HFF-Myc (cell line): ENCODE measurements at regions not wholly inside any gene's neighbourhood (a gene's known extent, or its start where the extent isn't known, plus 50 kb on each side); places are given as distances from the start of the nearest gene placed in this dataset.

Source experiments
- DNase-seq: peaks from one replicate; pipeline ENCODE4 v3.0.0-alpha.2; 2011; ENCODE audit warnings: low read depth; ENCODE audit errors: extremely low read depth
- H3K4me3 ChIP-seq: replicated peaks from 2 replicates; pipeline ENCODE4 v1.5.1; 2011; ENCODE audit warnings: low read depth, mild to moderate bottlenecking, control low read depth, low read length
- TF ChIP-seq, protein P1 (sequence below): IDR thresholded peaks from 2 replicates; pipeline ENCODE4 v1.5.1; 2012; ENCODE audit warnings: mild to moderate bottlenecking, low read depth, low read length, control low read depth; ENCODE audit errors: missing control alignments

DNA sequence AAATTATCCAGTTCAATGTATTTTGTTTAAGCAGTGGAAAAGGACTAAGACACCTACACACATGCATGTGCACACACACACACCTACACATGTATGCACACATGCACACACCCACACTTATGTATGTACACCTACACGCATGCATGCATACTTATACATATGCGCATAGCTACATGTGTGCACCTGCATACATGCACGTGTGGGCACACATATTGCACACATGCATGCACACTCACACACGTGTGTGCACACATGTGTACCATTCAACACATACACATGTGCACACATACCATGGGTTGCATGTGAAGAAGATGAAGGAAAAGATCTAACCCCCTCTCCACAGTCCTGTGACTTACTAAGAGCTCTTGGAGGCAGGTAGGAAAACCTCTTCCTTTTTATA, 122.0 kb upstream of the MAFB start:
- no peak for DNase-seq
- TF ChIP-seq, protein P1, sequence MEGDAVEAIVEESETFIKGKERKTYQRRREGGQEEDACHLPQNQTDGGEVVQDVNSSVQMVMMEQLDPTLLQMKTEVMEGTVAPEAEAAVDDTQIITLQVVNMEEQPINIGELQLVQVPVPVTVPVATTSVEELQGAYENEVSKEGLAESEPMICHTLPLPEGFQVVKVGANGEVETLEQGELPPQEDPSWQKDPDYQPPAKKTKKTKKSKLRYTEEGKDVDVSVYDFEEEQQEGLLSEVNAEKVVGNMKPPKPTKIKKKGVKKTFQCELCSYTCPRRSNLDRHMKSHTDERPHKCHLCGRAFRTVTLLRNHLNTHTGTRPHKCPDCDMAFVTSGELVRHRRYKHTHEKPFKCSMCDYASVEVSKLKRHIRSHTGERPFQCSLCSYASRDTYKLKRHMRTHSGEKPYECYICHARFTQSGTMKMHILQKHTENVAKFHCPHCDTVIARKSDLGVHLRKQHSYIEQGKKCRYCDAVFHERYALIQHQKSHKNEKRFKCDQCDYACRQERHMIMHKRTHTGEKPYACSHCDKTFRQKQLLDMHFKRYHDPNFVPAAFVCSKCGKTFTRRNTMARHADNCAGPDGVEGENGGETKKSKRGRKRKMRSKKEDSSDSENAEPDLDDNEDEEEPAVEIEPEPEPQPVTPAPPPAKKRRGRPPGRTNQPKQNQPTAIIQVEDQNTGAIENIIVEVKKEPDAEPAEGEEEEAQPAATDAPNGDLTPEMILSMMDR, result no peak
- H3K4me3 ChIP-seq, result no peak overlapping the region

DNA sequence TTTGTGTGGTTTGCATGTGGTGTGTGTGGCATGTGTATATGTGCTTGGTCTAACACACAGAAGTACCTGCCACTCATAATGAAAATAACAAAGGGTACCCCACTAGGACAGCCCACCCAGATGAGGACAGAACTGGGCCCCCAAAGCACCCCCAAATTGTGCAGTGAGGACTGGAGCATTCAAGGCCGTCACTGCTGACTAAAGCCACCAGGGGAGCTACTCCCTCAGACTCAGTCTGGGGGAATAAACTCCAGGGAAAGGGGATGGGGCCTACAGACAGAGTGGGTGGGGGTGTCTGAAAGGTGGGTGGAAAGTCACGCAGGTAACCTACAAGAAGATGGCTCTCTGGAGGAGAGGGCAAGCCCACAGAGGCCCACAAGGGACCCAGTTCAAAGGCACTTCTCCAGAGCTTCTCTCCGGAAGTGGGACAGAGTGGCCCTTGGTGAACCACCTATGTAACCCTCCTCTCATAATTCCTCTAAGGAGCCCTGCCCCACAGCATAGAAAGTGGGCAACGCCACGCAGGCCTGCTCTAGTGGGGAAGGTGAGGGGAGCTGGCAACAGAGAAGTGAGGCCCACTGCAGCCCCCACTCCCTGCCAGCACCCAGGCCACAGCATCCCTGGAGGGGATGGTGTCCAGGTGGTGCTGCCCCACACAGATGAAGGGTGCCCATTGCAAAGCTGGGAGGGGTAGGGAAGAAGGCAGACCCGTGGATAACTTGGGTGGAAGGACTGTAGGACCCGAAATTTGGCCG, 122.8 kb upstream of the MAFB start:
- no peak for DNase-seq
- TF ChIP-seq, protein P1, result peak; percentile 25
- no peak overlapping the region for H3K4me3 ChIP-seq

DNA sequence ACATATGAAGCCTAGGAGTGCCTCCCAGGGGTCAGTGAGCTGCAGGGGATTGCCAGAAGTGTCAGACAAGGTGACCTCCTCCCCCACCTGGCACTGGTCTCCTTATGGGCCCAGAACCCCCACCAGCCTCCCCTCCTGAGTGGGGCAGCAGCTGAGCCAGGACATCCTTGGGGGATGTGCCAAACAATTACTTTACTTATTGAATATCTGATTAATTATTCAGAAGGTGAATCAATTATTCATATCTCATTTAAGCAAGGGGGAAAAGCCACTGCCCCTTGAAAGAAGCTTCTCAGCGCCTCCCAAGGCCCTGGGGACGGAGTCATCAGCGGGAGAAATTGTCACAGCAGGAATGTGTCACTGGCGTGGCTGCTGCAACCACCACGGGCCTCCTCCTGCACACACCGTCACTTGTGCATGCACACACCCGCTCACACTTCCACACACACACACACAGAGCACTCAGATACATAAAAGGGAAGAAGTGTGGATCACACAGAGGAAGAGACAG, 123.4 kb upstream of the MAFB start:
- no peak overlapping the region for H3K4me3 ChIP-seq
- DNase-seq, result no peak
- TF ChIP-seq, protein P1, result no peak

DNA sequence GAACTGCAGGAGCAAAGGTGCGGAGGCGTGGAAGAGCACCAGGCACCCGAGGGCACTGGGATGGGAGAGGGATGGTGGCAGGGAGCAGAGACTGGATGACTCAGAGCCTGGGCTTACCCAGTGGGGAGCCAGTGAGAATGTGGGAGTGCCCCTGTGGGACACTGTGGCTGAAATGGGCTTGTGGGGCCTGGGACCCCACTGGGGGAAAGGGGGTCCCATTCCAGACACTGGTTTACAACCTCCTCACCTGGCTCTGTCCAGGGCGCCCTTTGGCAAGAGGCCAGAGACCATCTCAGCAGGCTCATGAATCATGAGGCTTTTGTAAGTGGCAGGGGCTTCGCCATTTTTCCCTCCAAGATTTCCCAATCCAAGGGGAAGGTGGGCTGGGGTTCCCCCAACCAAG, 124.0 kb upstream of the MAFB start:
- TF ChIP-seq, protein P1, result no peak
- H3K4me3 ChIP-seq, result no peak overlapping the region
- DNase-seq, result no peak

DNA sequence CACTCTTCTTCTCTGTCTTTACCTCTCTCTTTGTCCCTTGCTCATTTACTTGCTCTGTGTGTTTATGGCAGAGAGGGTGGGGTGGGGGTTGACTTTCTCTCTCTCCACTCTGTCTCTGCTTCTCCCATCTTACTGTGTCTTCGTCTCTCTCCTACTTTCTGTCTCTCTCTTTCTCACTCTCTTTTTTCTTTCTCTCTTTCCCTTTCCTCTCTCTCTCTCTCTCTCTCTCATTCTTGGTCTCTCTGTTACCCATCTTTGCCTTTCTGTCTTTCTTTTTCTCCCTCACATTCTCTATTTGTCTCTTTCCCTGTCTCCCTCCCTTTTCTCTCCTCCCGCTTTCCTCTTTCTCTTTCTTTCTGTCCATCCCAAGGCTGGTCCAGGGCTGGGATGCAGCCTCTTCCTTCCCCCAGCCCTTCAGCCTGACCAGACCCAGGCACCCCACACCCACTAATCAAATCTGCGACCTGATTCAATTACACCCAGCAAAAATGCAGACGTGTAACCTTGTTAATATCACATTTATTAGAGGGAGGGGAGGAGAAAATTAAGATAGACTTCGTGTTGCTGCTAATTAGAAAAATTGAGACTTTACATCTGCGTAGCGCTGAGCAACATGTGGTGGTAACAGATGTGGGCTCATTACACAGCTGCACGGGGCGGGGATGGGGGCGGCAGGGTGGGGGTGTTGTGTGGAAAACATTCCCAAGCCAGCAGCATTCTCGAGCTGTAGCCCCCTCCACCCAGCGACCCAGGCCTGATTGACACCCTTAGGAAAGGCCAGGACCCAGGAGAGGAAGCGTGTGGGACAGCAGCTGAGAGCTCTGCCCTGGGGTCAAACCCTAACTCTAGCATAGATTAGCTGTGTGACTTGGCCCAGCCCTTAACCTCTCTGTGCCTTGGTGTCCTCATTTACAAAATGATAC, 124.9 kb upstream of the MAFB start:
- no peak overlapping the region for H3K4me3 ChIP-seq
- TF ChIP-seq, protein P1, result no peak
- no peak for DNase-seq

DNA sequence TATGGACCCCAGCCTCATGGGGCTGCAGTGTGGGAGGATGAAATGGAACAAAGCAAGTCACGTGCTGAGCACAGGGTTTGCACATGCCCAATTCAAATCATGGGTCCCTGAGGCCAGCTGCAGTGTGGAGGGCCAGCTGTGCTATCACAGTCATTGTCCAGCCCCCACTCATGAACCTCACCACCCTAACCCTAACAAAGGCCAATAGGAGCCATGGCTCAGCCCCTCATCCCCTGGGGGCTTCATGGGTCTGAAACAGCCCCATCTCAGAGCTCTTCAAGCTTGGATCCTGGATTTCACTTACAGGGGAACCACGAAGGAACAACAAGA, 125.6 kb upstream of the MAFB start:
- DNase-seq, result no peak
- TF ChIP-seq, protein P1, result no peak
- H3K4me3 ChIP-seq, result no peak overlapping the region
